Fibroblast of the aortic adventitia (primary cell): ENCODE measurements at regions not wholly inside any gene's neighbourhood (a gene's known extent, or its start where the extent isn't known, plus 50 kb on each side); places are given as distances from the start of the nearest gene placed in this dataset.
A peak's percentile ranks its signal among the peaks of the same experiment; 100 is the strongest.

Experiments
- DNase-seq: peaks from one replicate; pipeline ENCODE4 v3.0.0-alpha.2; 2010; ENCODE audit warnings: low read depth
- H3K4me3 ChIP-seq: 2 replicates; pipeline ENCODE4 v1.5.1; 2011; ENCODE audit warnings: low read depth, mild to moderate bottlenecking, control low read depth, low read length, moderate library complexity
- TF ChIP-seq, protein P1 (sequence below): IDR thresholded peaks from 2 replicates; pipeline ENCODE4 v1.5.1; 2011; ENCODE audit warnings: mild to moderate bottlenecking, low read length, control low read depth, inconsistent platforms; ENCODE audit not compliant: insufficient read depth

GRCh38 chr4:132062611-132063239 is 1086.4 kb upstream of the PCDH10 start:
- H3K4me3 ChIP-seq: no peak overlapping the region
- TF ChIP-seq, protein P1, sequence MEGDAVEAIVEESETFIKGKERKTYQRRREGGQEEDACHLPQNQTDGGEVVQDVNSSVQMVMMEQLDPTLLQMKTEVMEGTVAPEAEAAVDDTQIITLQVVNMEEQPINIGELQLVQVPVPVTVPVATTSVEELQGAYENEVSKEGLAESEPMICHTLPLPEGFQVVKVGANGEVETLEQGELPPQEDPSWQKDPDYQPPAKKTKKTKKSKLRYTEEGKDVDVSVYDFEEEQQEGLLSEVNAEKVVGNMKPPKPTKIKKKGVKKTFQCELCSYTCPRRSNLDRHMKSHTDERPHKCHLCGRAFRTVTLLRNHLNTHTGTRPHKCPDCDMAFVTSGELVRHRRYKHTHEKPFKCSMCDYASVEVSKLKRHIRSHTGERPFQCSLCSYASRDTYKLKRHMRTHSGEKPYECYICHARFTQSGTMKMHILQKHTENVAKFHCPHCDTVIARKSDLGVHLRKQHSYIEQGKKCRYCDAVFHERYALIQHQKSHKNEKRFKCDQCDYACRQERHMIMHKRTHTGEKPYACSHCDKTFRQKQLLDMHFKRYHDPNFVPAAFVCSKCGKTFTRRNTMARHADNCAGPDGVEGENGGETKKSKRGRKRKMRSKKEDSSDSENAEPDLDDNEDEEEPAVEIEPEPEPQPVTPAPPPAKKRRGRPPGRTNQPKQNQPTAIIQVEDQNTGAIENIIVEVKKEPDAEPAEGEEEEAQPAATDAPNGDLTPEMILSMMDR: no peak
- DNase-seq: no peak

GRCh38 chr4:132063829-132064228 is 1085.3 kb upstream of the PCDH10 start:
- DNase-seq: peak; percentile 63
- H3K4me3 ChIP-seq: no peak overlapping the region
- TF ChIP-seq, protein P1: no peak

DNA sequence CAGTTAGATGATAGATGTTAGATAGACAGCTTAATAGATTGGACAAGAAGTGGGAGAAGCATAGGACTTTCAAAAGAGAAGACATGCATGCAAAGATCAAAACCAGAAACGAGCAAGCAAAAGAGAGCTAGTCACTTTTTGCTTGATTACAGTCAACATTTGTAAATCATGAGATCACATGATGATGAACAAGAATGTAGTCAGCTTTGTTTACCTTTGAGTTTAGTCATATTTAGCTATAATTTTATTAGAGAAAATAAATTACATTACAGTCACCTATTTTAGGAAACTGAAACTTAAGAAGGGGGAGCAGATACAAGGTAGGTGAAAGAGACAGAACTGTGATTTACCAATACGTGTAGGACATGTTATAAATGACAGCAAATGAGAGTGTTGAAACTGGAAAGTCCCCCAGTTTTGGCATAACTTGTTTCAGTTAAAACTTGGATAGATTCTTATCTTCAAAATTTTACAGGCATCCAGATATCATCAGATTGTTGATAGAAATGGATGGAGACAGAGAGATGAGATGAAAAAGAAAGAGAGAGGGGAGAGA is 1083.1 kb upstream of the PCDH10 start:
- H3K4me3 ChIP-seq: no peak overlapping the region
- DNase-seq: no peak
- TF ChIP-seq, protein P1: no peak

- peak; percentile 31 for DNase-seq
Measured at GRCh38 chr4:132071815-132072214, 1077.3 kb upstream of the PCDH10 start.

DNA sequence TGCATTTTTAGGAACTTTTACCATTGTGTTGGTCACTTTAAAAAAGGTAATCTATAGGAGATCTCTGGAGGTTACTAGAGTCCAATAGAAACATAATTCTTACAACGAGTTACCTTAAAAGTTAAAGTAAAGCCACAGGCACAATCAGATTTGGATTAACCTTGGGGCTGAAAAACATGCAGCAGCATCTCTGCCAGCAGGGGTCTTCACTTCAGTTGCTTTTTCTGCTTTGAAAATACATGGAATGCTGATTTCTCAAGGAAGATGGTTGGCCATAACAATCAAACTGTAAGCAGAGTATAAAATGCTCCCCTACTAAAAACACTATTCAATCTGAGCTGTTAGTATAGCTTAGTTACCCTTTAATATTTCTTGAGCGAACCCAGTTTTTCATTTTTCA is 1072.3 kb upstream of the PCDH10 start:
- TF ChIP-seq, protein P1: no peak
- DNase-seq: no peak
- H3K4me3 ChIP-seq: no peak overlapping the region

More at GRCh38 chr4:132071815-132072214, 1077.3 kb upstream of the PCDH10 start:
- TF ChIP-seq, protein P1: no peak
- H3K4me3 ChIP-seq: no peak overlapping the region

GRCh38 chr4:132085105-132085504 is 1064.0 kb upstream of the PCDH10 start:
- TF ChIP-seq, protein P1: no peak
- no peak overlapping the region for H3K4me3 ChIP-seq
- DNase-seq: no peak

- no peak for DNase-seq
- no peak overlapping the region for H3K4me3 ChIP-seq
- TF ChIP-seq, protein P1: no peak
Measured at GRCh38 chr4:132094017-132094416, 1055.1 kb upstream of the PCDH10 start.
